Activated effector memory CD4-positive, alpha-beta T cell treated with anti-CD3 and anti-CD28 coated beads, Interleukin-2, amount 50 U/mL, for 16 hours (primary cell): ENCODE measurements at regions not wholly inside any gene's neighbourhood (a gene's known extent, or its start where the extent isn't known, plus 50 kb on each side); places are given as distances from the start of the nearest gene placed in this dataset.

ENCODE experiments used
- DNase-seq: peaks from one replicate; pipeline ENCODE4 v3.0.0-alpha.2; 2020

DNA sequence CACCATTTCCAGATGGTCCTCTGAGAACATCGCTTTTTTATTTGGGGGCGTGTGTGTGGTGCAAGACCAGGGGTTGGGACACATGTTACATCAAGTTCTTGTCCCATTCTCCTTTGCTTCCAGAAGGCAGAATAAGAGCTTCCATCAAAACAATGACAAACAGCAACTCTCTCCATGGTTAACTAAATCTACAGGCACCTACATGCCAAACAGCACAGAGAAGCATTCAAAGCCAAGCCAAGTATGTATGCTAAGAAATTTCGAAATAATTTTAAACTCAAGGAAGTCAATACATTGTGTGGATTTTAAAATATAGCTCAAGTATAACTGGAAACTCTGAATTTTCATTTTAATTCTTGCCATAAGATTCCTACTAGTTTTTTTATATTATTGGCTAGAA, 105.6 kb downstream of the SEC61B start:
- DNase-seq: no peak

DNA sequence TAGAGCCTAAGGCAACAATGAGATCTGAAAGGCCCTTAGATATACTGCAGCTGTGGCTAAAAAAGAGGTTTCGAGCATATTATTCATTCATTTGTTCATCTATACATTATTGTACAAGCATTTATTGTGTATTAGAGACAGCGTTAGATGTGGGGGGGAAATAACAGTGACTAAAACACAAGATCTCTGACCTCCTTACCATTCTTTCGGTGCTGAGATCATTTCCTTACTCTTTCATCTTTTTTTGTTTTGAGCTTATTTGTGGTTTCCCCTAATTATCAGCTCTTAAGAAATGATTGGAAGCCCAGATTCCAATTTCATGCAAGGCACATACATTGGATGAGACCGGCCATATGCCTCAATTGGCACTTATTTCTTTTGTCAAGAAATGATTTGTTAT, 113.2 kb downstream of the SEC61B start:
- no peak for DNase-seq

DNA sequence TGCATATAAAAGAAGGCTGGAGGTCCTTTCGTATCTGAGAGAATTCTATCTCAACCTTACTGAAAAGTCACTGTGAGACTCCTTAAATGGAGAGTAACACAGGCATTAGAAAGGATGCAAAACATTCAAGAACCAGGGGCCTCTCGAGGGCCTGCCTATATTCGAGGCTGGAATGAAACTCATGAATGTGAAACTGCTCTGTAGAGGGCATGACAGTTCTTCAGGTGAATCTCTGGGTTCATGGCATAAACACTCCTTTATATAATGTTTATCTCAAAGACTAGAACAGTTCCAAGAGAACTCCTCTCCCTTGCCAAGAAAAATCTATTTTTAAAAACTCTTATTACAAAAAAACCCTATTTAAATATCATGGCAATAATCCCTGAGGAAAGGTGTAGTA, 113.9 kb downstream of the SEC61B start:
- DNase-seq: no peak

GRCh38 chr9:99336531-99336930, 114.4 kb downstream of the SEC61B start:
- DNase-seq: no peak

DNA sequence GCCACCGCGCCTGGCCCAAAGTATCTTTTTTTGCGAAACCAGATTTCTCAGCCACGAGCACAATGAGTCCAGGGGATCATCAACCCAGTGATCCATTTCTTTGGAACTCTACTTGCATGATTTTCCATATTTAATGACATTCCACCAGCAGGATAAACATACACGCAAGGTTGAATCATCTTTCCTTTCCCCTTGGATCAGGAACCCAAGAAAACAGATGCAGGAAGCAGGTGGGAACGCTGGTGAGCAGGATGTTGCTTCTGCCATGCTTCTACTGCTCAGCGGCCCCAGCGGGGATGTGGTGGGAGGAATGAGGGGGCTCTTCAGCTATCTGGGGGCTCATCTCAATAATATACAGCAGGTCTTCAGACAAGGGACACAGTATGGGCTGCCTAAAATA, 118.2 kb downstream of the SEC61B start:
- DNase-seq: no peak

GRCh38 chr9:99341686-99342085, 119.6 kb downstream of the SEC61B start:
- no peak for DNase-seq

DNA sequence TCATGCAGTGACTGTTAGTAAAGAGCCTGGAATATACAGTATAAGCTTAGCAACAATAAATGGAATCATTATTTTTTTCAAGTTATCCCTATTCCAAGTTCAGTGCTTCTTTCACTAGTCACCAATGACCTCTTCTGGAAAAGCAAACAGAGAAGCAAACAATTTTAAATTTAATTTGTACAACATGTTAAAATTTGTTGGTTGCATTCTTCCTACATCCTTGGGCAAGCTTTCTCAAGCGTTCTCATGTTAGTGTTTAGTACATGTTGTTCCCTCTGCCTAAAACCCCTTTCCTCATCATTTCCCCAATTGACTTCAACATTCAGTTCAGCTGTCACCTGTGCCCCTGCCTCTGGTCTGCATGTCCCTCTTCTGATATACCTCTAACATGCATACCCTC, 123.4 kb downstream of the SEC61B start:
- no peak for DNase-seq

GRCh38 chr9:99345942-99346341, 123.9 kb downstream of the SEC61B start:
- no peak for DNase-seq

DNA sequence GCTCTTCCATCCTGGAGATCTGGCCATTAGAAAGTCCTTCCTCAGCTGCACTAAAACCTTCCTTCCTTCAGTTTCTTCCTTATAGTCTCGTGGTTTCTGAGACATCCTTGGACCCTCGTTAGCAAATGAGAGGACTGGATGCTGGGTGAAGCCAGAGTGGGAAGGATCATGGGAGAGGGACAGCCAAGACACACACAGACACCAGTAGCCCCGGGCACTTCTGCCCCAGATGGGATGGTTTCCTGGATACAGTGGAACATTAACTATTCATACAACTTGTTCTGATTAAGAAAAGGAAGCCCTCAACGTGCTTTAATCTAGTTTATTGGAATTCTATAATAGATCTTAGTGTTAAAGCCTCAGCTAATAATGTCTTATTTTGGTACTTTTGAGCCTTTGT, 125.5 kb downstream of the SEC61B start:
- DNase-seq: no peak

GRCh38 chr9:99348289-99348688, 126.2 kb downstream of the SEC61B start:
- no peak for DNase-seq

- DNase-seq: no peak
Observed at GRCh38 chr9:99349870-99350269, 127.8 kb downstream of the SEC61B start.

- no peak for DNase-seq
Observed at GRCh38 chr9:99350461-99350860, 128.4 kb downstream of the SEC61B start.

DNA sequence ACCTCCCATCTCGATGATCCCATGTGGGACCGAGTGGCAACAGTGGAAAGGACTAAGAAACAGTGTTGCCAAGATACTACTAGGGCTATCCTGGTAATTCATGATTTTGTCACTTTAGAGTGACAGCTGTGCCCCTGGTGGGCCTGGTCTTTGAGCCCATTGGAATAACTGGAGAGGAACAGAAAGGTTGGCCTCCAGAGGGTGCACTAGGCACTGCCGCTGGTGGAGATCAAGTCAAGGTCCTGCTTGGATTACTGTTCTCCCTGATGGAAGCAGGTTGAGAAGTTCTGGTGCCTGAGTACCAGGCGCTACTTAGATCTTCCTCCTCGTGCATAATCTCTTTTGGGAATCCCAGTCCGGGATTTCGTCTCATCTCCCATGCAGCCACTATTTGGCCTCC, 129.6 kb downstream of the SEC61B start:
- DNase-seq: no peak

DNA sequence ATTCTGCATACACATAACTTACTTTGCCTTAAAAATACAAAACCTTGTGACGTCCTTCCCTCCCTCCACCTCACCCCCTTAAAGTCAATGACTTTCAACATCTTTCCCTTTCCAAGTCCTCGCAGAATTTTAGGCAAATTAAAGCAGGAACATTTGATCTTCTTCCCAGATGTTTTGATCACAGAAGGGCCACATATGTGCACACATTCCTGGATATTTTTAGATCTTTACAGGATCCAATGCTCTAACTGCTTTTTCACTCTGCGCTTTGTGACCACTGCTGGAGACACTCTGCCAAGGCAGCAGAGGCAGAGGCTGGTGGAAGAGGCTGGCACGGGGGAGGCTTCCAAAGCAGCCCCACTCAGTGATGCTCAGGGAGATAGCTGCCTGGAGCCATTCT, 130.7 kb downstream of the SEC61B start:
- no peak for DNase-seq

DNA sequence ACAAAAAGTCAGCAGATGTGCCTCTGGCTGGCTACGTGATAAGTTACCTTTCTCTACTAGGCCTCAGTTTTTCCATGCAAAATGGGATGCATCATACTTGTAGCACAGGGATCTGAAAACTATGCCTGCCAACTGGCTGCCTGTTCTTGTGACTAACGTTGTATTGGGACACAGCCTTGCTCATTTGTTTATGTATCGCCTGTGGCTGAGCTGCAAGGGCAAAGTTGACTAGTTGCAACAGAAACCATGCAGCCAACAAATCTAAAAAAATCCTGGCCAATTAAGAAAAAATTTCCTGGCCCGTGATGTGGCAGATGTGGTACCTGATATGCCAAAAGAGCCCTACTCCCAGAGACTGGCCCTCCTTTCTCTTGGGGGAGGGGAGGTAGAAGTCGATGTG, 131.3 kb downstream of the SEC61B start:
- no peak for DNase-seq

- DNase-seq: no peak
Observed at GRCh38 chr9:99354104-99354503, 132.0 kb downstream of the SEC61B start.

DNA sequence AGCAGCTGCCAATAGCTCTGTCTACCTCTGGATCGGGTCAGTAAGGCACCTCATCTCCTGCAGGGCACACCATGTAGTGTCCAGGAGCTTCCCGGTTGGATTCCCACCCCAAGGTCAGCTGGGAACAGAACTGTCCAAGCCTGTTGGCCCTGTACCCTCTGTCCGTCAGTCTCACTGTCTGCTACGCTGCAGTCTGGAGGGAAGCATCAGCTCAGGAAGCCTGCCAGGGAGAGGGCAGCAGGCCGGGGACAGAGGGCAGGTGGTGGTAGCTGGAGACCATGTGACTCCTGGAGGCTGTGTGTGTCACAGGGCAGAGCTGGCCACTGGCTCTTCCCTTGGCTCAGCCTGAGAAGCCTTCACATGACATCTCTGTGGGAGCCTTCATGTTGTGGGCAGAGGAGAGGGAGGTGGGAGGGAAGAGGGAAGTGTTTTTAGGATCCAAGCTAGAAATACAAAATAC, 134.5 kb downstream of the SEC61B start:
- DNase-seq: no peak

GRCh38 chr9:99357575-99357974, 135.5 kb downstream of the SEC61B start:
- DNase-seq: no peak

DNA sequence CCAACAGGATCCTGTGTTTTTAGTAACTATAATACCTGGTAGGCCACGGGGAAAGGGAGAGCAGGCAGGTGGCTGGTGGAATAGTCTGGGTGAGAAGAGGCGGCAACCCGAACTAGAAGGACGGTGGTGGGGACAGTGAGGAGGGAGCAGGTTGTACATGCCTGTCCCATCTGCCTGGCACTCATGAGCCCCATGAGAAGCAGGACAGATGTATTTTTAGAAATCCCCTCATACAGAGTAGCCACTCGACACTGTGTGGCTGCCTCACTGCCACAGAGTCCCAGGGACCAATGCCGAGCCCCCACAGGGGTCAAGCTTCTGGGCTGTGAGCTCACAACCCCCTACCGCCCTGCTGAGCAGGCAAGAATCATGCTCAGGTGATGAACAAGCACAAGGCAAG, 136.6 kb downstream of the SEC61B start:
- no peak for DNase-seq

GRCh38 chr9:99359336-99359735, 137.3 kb downstream of the SEC61B start:
- DNase-seq: no peak

DNA sequence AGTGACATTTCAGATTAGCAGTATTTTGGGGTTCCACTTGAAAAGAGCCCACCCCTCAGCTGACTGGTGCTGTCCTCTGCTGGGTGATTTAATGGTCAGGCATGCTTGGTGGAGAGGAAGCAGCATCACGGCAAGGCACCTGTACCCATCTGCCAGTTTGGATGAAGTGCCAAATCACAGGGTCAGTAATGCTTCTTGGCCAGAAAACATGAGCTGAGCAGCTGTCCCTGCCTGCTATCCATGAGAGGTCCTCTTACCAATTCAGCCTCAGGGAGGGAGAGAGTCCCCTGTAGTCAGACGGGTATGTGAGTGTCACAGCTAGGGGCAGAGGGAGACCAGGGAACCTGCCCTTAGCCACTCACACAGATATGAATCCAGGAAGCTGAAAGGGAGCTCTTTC, 137.9 kb downstream of the SEC61B start:
- DNase-seq: no peak

DNA sequence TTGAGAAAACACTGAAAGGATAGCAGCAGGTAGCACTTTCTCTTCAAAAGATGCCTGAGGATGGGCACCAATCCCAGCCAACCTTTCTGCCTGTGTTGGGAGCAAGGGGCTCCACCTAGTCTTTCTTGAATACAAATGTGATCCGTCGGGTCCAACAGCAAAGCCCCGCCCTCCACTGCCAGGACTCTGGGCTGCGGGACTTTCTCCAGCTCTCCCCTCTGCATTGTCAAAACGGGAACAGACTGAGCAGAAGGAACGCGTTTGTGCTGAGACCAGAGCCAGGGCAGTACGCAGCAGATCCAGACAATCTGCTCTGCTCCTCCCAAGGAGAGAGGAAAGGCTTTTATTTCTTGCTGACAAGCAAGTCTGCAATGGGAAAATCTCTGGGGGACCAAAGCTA, 139.7 kb downstream of the SEC61B start:
- no peak for DNase-seq

- no peak for DNase-seq
Observed at GRCh38 chr9:99362321-99362720, 140.2 kb downstream of the SEC61B start.

DNA sequence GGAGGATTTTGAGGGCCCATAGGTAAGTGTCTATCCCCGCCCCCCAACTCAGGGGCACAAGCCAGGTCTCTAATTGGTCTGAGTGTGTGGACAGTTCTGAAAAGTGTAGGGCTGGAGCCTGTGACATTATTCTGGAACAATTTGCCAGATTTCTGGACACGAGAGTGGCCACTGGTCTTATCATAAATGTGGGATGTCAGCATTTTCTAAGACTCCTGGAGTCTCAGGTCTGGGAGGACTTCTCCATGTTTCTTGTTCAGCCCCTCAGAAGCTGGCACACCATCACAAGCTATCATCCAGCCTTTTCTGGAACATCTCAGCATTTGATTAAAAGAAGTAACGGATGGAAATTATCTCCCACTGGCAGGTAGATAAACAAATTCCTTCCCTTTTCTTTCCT, 141.4 kb downstream of the SEC61B start:
- DNase-seq: no peak

DNA sequence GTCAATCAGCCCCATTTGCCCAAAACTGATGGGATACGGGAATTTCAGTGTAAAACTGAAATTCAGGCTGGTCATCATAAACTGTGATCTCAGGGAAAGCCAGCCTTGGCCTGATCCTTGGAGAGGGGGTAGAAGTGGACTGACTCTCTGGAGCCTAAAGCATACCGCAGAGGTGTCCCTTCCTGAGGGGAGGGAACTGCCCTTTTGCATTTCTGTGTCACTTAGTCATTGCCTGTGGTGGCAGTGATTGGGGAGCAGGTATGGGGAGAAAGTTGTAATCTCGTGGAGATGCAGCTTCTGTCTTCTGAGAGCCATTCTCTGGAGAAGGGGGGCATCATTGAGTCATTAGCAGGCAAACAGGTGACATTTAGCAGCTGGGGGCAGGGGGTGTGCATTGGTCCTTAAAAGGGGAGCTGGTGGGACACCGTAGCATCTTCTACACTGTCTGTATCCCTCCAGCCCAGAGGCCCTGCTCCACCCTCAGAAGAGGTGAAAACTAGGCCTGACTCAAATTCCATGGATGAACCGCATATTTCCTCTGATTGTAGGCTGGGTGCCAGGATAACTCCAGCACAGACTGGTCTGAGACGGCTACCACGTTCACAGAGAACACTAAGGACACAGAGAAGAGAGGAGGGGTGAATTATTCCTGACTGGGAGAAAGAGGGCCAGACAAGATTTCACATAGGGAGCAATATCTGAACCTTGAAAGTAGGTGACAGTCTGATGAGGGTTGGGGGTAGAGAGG, 143.3 kb downstream of the SEC61B start:
- DNase-seq: no peak
